Caco-2 (cell line): ENCODE measurements at regions not wholly inside any gene's neighbourhood (a gene's known extent, or its start where the extent isn't known, plus 50 kb on each side); places are given as distances from the start of the nearest gene placed in this dataset.

Experiments used
- BruUV-seq: library from RNA; stranded (reverse); fragments of 400-500 nt; replicated peaks from 2 replicates; lab custom pipeline; 2021; lab: Mats Ljungman, UMichigan
- CTCF ChIA-PET: fragments of 300-600 bp; sonication (Branson Sonifier 250); formaldehyde crosslinking; loops from one replicate; lab custom pipeline; 2022; ENCODE audit warnings: antibody characterized with exemption; lab: Charles Lee
- POLR2A ChIA-PET: fragments of 300-600 bp; sonication (Branson Sonifier 250); formaldehyde crosslinking; loops from one replicate; lab custom pipeline; 2022; ENCODE audit warnings: antibody characterized with exemption; lab: Charles Lee
- DNase-seq, 2 experiments: peaks; one replicate each; pipeline versions ENCODE4 v3.0.0 to v3.0.0-alpha.2; 2020 to 2022
- H3K27me3 ChIP-seq: replicated peaks from 2 replicates; pipeline ENCODE4 v1.6.0; 2011; ENCODE audit warnings: low read length; ENCODE audit not compliant: control insufficient read depth, insufficient read depth
- H3K36me3 ChIP-seq: 2 replicates; pipeline ENCODE4 v1.5.1; 2011; ENCODE audit warnings: low read length; ENCODE audit not compliant: control insufficient read depth, insufficient read depth
- H3K4me1 ChIP-seq: fragments of 250-450 bp; sonication (Bioruptor Pico); 2 replicates; pipeline ENCODE4 v1.5.1; 2020; ENCODE audit warnings: mild to moderate bottlenecking
- H3K4me3 ChIP-seq: 2 replicates; pipeline ENCODE4 v1.5.1; 2011; ENCODE audit warnings: low read depth, mild to moderate bottlenecking, control low read depth, low read length
- H3K9me3 ChIP-seq: fragments of 250-450 bp; sonication (Bioruptor Pico); 2 replicates; pipeline ENCODE4 v1.5.1; 2020; ENCODE audit warnings: mild to moderate bottlenecking, moderate library complexity
- H3K27ac Mint-ChIP-seq: one replicate; pipeline ENCODE4 v1.8.0; 2022; ENCODE audit warnings: mixed read lengths; ENCODE audit not compliant: unreplicated experiment
- H3K27me3 Mint-ChIP-seq: one replicate; pipeline ENCODE4 v1.8.0; 2022; ENCODE audit warnings: mixed read lengths; ENCODE audit not compliant: insufficient read depth, unreplicated experiment
- H3K36me3 Mint-ChIP-seq: one replicate; pipeline ENCODE4 v1.8.0; 2022; ENCODE audit warnings: mild to moderate bottlenecking, mixed read lengths; ENCODE audit not compliant: insufficient read depth, unreplicated experiment
- H3K4me1 Mint-ChIP-seq: one replicate; pipeline ENCODE4 v1.8.0; 2022; ENCODE audit warnings: low read depth, mixed read lengths; ENCODE audit not compliant: unreplicated experiment
- H3K4me3 Mint-ChIP-seq: one replicate; pipeline ENCODE4 v1.8.0; 2022; ENCODE audit warnings: mild to moderate bottlenecking, moderate library complexity, mixed read lengths; ENCODE audit not compliant: unreplicated experiment
- H3K9me3 Mint-ChIP-seq: one replicate; pipeline ENCODE4 v1.8.0; 2022; ENCODE audit warnings: mixed read lengths; ENCODE audit not compliant: unreplicated experiment
- CTCF ChIP-seq, 2 experiments: fragments of 200-600 bp in 1 of 2; IDR thresholded peaks; 1 replicate in 1 of 2; 2 replicates in 1 of 2; pipeline versions ENCODE4 v1.5.1 to v1.8.0; 2011 to 2022; ENCODE audit warnings: antibody characterized with exemption in 1 of 2, control low read depth in 1 of 2, inconsistent platforms in 1 of 2, low read depth in 1 of 2, low read length in 1 of 2, mild to moderate bottlenecking in 1 of 2, moderate library complexity in 1 of 2; ENCODE audit not compliant: insufficient read depth in 1 of 2, severe bottlenecking in 1 of 2, unreplicated experiment in 1 of 2
- intact Hi-C: fragments of 100-400 bp; cut with micrococcal nuclease; formaldehyde crosslinking; loops from one replicate; pipeline ENCODE4 v1.10.0; 2022; ENCODE audit not compliant: unreplicated experiment

- Mint-ChIP-seq H3K4me1 (no peaks in the 10 kb centered on the region), H3K27me3 (no peaks in the 10 kb centered on the region), H3K27ac (no peak overlapping the region), H3K9me3 (no peaks in the 10 kb centered on the region), H3K4me3 (no peak overlapping the region), H3K36me3 (no peaks in the 10 kb centered on the region)
- no peaks in the 10 kb centered on the region for H3K36me3 ChIP-seq
- POLR2A ChIA-PET, result no interaction called here
- no peak for TF ChIP-seq CTCF (IDR thresholded peaks at IDR 0.05; ENCODE audit: insufficient read depth in 1 of 2, low read depth in 1 of 2, low read length in 1 of 2, severe bottlenecking in 1 of 2, unreplicated experiment in 1 of 2)
- intact Hi-C loops, result no loop called here
- H3K4me3 ChIP-seq, result no peak overlapping the region
- no peaks in the 10 kb centered on the region for H3K9me3 ChIP-seq
- BruUV-seq, result no TSS peak
- no peak for DNase-seq
- H3K27me3 ChIP-seq, result no peaks in the 10 kb centered on the region
- CTCF ChIA-PET, result no interaction called here
- no peaks in the 10 kb centered on the region for H3K4me1 ChIP-seq
These were observed 66.0 kb upstream of the ZFAND5 start for GRCh38 chr9:72431036-72431435.

DNA sequence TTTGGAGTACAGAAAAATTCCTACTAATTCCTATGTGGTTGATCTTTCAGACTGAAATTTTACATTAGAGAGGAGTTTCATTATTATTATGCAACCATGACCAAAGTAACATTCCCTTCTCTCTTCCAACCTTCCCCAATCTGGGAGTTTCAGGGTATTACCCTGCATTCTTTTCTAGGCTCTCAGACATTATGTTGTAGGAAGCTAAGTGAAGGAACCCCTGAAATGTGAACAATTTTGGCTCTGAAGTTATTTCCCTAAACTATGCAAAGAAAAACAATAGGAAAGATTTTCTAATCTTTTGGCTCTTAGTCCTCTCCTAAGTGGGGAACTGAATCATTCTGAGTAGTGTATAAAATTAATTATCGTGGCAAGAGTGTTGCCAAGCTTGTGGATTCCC lies 63.3 kb upstream of the ZFAND5 start:
- TF ChIP-seq CTCF (IDR thresholded peaks at IDR 0.05; ENCODE audit: insufficient read depth in 1 of 2, low read depth in 1 of 2, low read length in 1 of 2, severe bottlenecking in 1 of 2, unreplicated experiment in 1 of 2), result no peak
- BruUV-seq, result no TSS peak
- Histone ChIP-seq H3K4me3 (no peak overlapping the region), H3K36me3 (no peaks in the 10 kb centered on the region), H3K9me3 (no peaks in the 10 kb centered on the region), H3K4me1 (no peaks in the 10 kb centered on the region), H3K27me3 (no peaks in the 10 kb centered on the region)
- CTCF ChIA-PET, result no interaction called here
- H3K27me3 Mint-ChIP-seq, result no peaks in the 10 kb centered on the region
- intact Hi-C loops, result no loop called here
- no peak overlapping the region for H3K27ac Mint-ChIP-seq
- no peaks in the 10 kb centered on the region for H3K4me1 Mint-ChIP-seq
- POLR2A ChIA-PET, result no interaction called here
- no peak for DNase-seq
- no peak overlapping the region for H3K4me3 Mint-ChIP-seq
- H3K36me3 Mint-ChIP-seq, result no peaks in the 10 kb centered on the region
- H3K9me3 Mint-ChIP-seq, result no peaks in the 10 kb centered on the region

- H3K36me3 ChIP-seq, result no peaks in the 10 kb centered on the region
- Mint-ChIP-seq H3K9me3 (no peaks in the 10 kb centered on the region), H3K36me3 (no peaks in the 10 kb centered on the region), H3K27me3 (no peaks in the 10 kb centered on the region), H3K4me1 (no peaks in the 10 kb centered on the region), H3K27ac (no peak overlapping the region), H3K4me3 (no peak overlapping the region)
- H3K4me1 ChIP-seq, result no peaks in the 10 kb centered on the region
- no TSS peak for BruUV-seq
- ChIA-PET POLR2A (no interaction called here), CTCF (no interaction called here)
- no peak for TF ChIP-seq CTCF (IDR thresholded peaks at IDR 0.05; ENCODE audit: insufficient read depth in 1 of 2, low read depth in 1 of 2, low read length in 1 of 2, severe bottlenecking in 1 of 2, unreplicated experiment in 1 of 2)
- H3K9me3 ChIP-seq, result no peaks in the 10 kb centered on the region
- H3K4me3 ChIP-seq, result no peak overlapping the region
- DNase-seq, result no peak
- no peaks in the 10 kb centered on the region for H3K27me3 ChIP-seq
- intact Hi-C loops, result no loop called here
These were observed 62.8 kb upstream of the ZFAND5 start for GRCh38 chr9:72427801-72428200.
